ENCODE measurements at regions not wholly inside any gene's neighbourhood (a gene's known extent, or its start where the extent isn't known, plus 50 kb on each side); places are given as distances from the start of the nearest gene placed in this dataset.
"Not testable (repeated sequence)": the region's sequence is repeated elsewhere in the genome, so short reads cannot be mapped to it uniquely, and the experiment has no call there.

GRCh38 chr22:11285116-11285838 is 4242.7 kb upstream of the OR11H1 start:
- H3K4me1 ChIP-seq (replicated peaks in 1 of 2; ENCODE audit: control insufficient read depth in 2 of 2, insufficient read depth in 2 of 2, low read length in 2 of 2); CTCF ChIA-PET (ENCODE audit: low intra/inter-chr PET ratio); H3K4me2 ChIP-seq (ENCODE audit: insufficient read depth, low read length); H3K4me3 ChIP-seq; H3K27me3 ChIP-seq (ENCODE audit: control insufficient read depth in 2 of 2, insufficient read depth in 2 of 2, low read length in 2 of 2); H3K9me3 ChIP-seq (replicated peaks; ENCODE audit: control insufficient read depth, insufficient read depth, low read depth, low read length); FAIRE-seq; POLR2A ChIA-PET; intact Hi-C loops (cut with micrococcal nuclease); H3K79me2 ChIP-seq (ENCODE audit: control insufficient read depth, insufficient read depth, low read length); H4K20me1 ChIP-seq (replicated peaks; ENCODE audit: control insufficient read depth, insufficient read depth, low read length); H3K36me3 ChIP-seq (ENCODE audit: control insufficient read depth, insufficient read depth, low read length); H3K27ac ChIP-seq (ENCODE audit: extremely low read depth, low read depth, low read length); H3K9me1 ChIP-seq (ENCODE audit: control insufficient read depth, insufficient read depth, low read length); H3K9ac ChIP-seq (ENCODE audit: insufficient read depth in 1 of 2, low read depth in 2 of 2, low read length in 2 of 2); BruUV-seq (replicated peaks); H2AFZ ChIP-seq (ENCODE audit: low read depth, low read length): not testable (repeated sequence)
- in situ Hi-C loops (cut with MboI) = loop anchor here (25.0 kb wide), 1 partner anchor 327 kb away; no protein-coding TSS in a partner anchor
- TF ChIP-seq CTCF (IDR thresholded peaks at IDR 0.05 in 2 of 3, conservative IDR thresholded peaks at IDR 0.05 in 1 of 3; ENCODE audit: insufficient read depth in 2 of 3, low read depth in 1 of 3, low read length in 3 of 3) = peak; percentile 42 to 69 (median 55)
- peak in 1 of 2 experiments; percentile 57; a peak in 2 of 4 replicates for TF ChIP-seq RAD21 (CRISPR knock-in tag; conservative IDR thresholded peaks at IDR 0.05 in 1 of 2, IDR thresholded peaks at IDR 0.05 in 1 of 2)
- TF ChIP-seq SMC3 (conservative IDR thresholded peaks at IDR 0.05; ENCODE audit: insufficient read depth, low read depth, low read length) = peak; percentile 27; the same call in 1 of the 2 replicates
- WGBS (ENCODE audit: insufficient coverage, low coverage, missing lambda C conversion rate) = 2% methylated on average over 31 of the region's 32 CpGs
- ATAC-seq (peak; percentile 69), DNase-seq (ENCODE audit: extremely low read depth in 1 of 4, low spot score in 3 of 4) (peak in 2 of 4 experiments; percentile 13 to 61)

DNA sequence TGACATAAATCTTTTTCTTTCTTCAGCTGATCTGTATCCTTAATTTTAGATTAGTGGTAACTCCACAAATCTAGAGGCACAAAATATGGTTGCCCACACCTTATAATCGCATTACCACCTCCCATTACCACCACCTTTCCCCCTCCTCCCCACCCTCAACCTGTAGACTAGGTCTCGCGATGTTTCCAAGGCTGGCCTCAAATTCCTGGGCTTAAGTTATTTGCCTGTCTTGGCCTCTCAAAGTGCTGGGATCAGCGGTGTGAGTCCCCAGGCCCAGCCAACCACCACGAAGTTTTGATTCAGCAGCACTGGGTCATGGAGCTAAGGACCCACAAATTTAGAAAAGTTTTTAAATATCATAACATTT is 4242.2 kb upstream of the OR11H1 start:
- H3K9me3 ChIP-seq (replicated peaks; ENCODE audit: control insufficient read depth, insufficient read depth, low read depth, low read length); H3K27ac ChIP-seq (ENCODE audit: extremely low read depth, low read depth, low read length); H3K79me2 ChIP-seq (ENCODE audit: control insufficient read depth, insufficient read depth, low read length); H3K4me2 ChIP-seq (ENCODE audit: insufficient read depth, low read length); FAIRE-seq; H3K4me3 ChIP-seq; H3K36me3 ChIP-seq (ENCODE audit: control insufficient read depth, insufficient read depth, low read length); H2AFZ ChIP-seq (ENCODE audit: low read depth, low read length); H4K20me1 ChIP-seq (replicated peaks; ENCODE audit: control insufficient read depth, insufficient read depth, low read length); CTCF ChIA-PET (ENCODE audit: low intra/inter-chr PET ratio); H3K27me3 ChIP-seq (ENCODE audit: control insufficient read depth in 2 of 2, insufficient read depth in 2 of 2, low read length in 2 of 2); ATAC-seq; H3K4me1 ChIP-seq (replicated peaks in 1 of 2; ENCODE audit: control insufficient read depth in 2 of 2, insufficient read depth in 2 of 2, low read length in 2 of 2); DNase-seq (ENCODE audit: extremely low read depth in 1 of 4, low spot score in 3 of 4); H3K9ac ChIP-seq (ENCODE audit: insufficient read depth in 1 of 2, low read depth in 2 of 2, low read length in 2 of 2); intact Hi-C loops (cut with micrococcal nuclease); BruUV-seq (replicated peaks); POLR2A ChIA-PET; H3K9me1 ChIP-seq (ENCODE audit: control insufficient read depth, insufficient read depth, low read length): not testable (repeated sequence)
- in situ Hi-C loops (cut with MboI) = loop anchor here (25.0 kb wide), 1 partner anchor 326 kb away; no protein-coding TSS in a partner anchor
- WGBS (ENCODE audit: insufficient coverage, low coverage, missing lambda C conversion rate) = under 1% methylated on average over 5 of the region's 5 CpGs

- H3K9me3 ChIP-seq (replicated peaks; ENCODE audit: control insufficient read depth, insufficient read depth, low read depth, low read length); H3K4me3 ChIP-seq; H2AFZ ChIP-seq (ENCODE audit: low read depth, low read length); H3K79me2 ChIP-seq (ENCODE audit: control insufficient read depth, insufficient read depth, low read length); H3K36me3 ChIP-seq (ENCODE audit: control insufficient read depth, insufficient read depth, low read length); BruUV-seq (replicated peaks); H3K27me3 ChIP-seq (ENCODE audit: control insufficient read depth in 2 of 2, insufficient read depth in 2 of 2, low read length in 2 of 2); FAIRE-seq; H3K9ac ChIP-seq (ENCODE audit: insufficient read depth in 1 of 2, low read depth in 2 of 2, low read length in 2 of 2); H3K27ac ChIP-seq (ENCODE audit: extremely low read depth, low read depth, low read length); POLR2A ChIA-PET; H3K9me1 ChIP-seq (ENCODE audit: control insufficient read depth, insufficient read depth, low read length); H3K4me2 ChIP-seq (ENCODE audit: insufficient read depth, low read length); ATAC-seq; H3K4me1 ChIP-seq (replicated peaks in 1 of 2; ENCODE audit: control insufficient read depth in 2 of 2, insufficient read depth in 2 of 2, low read length in 2 of 2); intact Hi-C loops (cut with micrococcal nuclease); CTCF ChIA-PET (ENCODE audit: low intra/inter-chr PET ratio); DNase-seq (ENCODE audit: extremely low read depth in 1 of 4, low spot score in 3 of 4); H4K20me1 ChIP-seq (replicated peaks; ENCODE audit: control insufficient read depth, insufficient read depth, low read length): not testable (repeated sequence)
- in situ Hi-C loops (cut with MboI) = loop anchor here (25.0 kb wide), 1 partner anchor 324 kb away; no protein-coding TSS in a partner anchor
- WGBS (ENCODE audit: insufficient coverage, low coverage, missing lambda C conversion rate) = 2% methylated on average over 15 of the region's 15 CpGs
Observed at GRCh38 chr22:11288246-11289220, 4239.5 kb upstream of the OR11H1 start.
